Epithelial cell of proximal tubule (primary cell): ENCODE measurements at regions not wholly inside any gene's neighbourhood (a gene's known extent, or its start where the extent isn't known, plus 50 kb on each side); places are given as distances from the start of the nearest gene placed in this dataset.

Experiments
- DNase-seq: peaks from one replicate; pipeline ENCODE4 v3.0.0-alpha.2; 2011; ENCODE audit warnings: low read depth
- H3K4me3 ChIP-seq: 2 replicates; pipeline ENCODE4 v1.5.1; 2011; ENCODE audit warnings: low read depth, mild to moderate bottlenecking, low read length
- CTCF ChIP-seq: conservative IDR thresholded peaks from 2 replicates; pipeline ENCODE4 v1.5.1; 2012; ENCODE audit warnings: low read depth, mild to moderate bottlenecking, low read length

- H3K4me3 ChIP-seq, result no peak overlapping the region
- no peak for TF ChIP-seq CTCF
- DNase-seq, result no peak
These were observed 167.0 kb upstream of the MYLIP start for GRCh38 chr6:15961635-15962448.

GRCh38 chr6:15960740-15961634 is 167.9 kb upstream of the MYLIP start:
- H3K4me3 ChIP-seq, result no peak overlapping the region
- no peak for TF ChIP-seq CTCF
- DNase-seq, result no peak

- TF ChIP-seq CTCF, result no peak
- DNase-seq, result no peak
- H3K4me3 ChIP-seq, result no peak overlapping the region
These were observed 171.2 kb upstream of the MYLIP start for GRCh38 chr6:15957655-15958169.

GRCh38 chr6:15956205-15957106 is 172.4 kb upstream of the MYLIP start:
- no peak overlapping the region for H3K4me3 ChIP-seq
- TF ChIP-seq CTCF, result no peak
- no peak for DNase-seq

GRCh38 chr6:15955484-15955883 is 173.4 kb upstream of the MYLIP start:
- H3K4me3 ChIP-seq, result no peak overlapping the region
- TF ChIP-seq CTCF, result no peak
- DNase-seq, result no peak

GRCh38 chr6:15953152-15953880 is 175.6 kb upstream of the MYLIP start:
- no peak for DNase-seq
- H3K4me3 ChIP-seq, result no peak overlapping the region
- TF ChIP-seq CTCF, result no peak
